ENCODE measurements at regions not wholly inside any gene's neighbourhood (a gene's known extent, or its start where the extent isn't known, plus 50 kb on each side); places are given as distances from the start of the nearest gene placed in this dataset.

- no peak for TF ChIP-seq MAX (IDR thresholded peaks at IDR 0.05)
- no peak for TF ChIP-seq MAFK (IDR thresholded peaks at IDR 0.05; ENCODE audit: low read depth, low read length)
- no peak for TF ChIP-seq E2F6 (IDR thresholded peaks at IDR 0.05)
Observed at GRCh38 chr6:143562143-143562542, 50.6 kb upstream of the FUCA2 start.

All from H1 (cell line).